Stimulated activated naive B cell treated with anti-CD40 and anti-IgM and Interleukin-4, amounts not matched to agents 10 μg/mL and 1 μg/mL and 100 μg/mL, for 72 hours (primary cell): ENCODE measurements at regions not wholly inside any gene's neighbourhood (a gene's known extent, or its start where the extent isn't known, plus 50 kb on each side); places are given as distances from the start of the nearest gene placed in this dataset.

Experiments
- ATAC-seq, 2 donors: fragments of 150-1000 bp; cut with Tn5 transposase; replicated peaks; 2 replicates each; pipeline ENCODE4 v1.10.0; 2021; ENCODE audit warnings: moderate library complexity in 1 of 2
- DNase-seq: peaks from one replicate; pipeline ENCODE4 v3.0.0; 2021
- H3K27ac Mint-ChIP-seq: one replicate; pipeline ENCODE4 v1.8.0; 2022; ENCODE audit warnings: mild to moderate bottlenecking, mixed read lengths
- H3K27me3 Mint-ChIP-seq, 2 donors: one replicate each; pipeline ENCODE4 v1.8.0; 2022; ENCODE audit warnings: mixed read lengths in 2 of 2
- H3K36me3 Mint-ChIP-seq, 2 donors: one replicate each; pipeline ENCODE4 v1.8.0; 2022; ENCODE audit warnings: mixed read lengths in 2 of 2, mild to moderate bottlenecking in 1 of 2
- H3K4me1 Mint-ChIP-seq, 2 donors: one replicate each; pipeline ENCODE4 v1.8.0; 2022; ENCODE audit warnings: mixed read lengths in 2 of 2, mild to moderate bottlenecking in 1 of 2
- H3K4me3 Mint-ChIP-seq, 2 donors: one replicate each; pipeline ENCODE4 v1.8.0; 2022; ENCODE audit warnings: mild to moderate bottlenecking in 2 of 2, mixed read lengths in 2 of 2, moderate library complexity in 1 of 2
- H3K9me3 Mint-ChIP-seq, 2 donors: one replicate each; pipeline ENCODE4 v1.8.0; 2022; ENCODE audit warnings: mixed read lengths in 2 of 2, mild to moderate bottlenecking in 1 of 2

- ATAC-seq: no peak
- Mint-ChIP-seq H3K27ac (no peak overlapping the region), H3K36me3 (no peaks in the 10 kb centered on the region), H3K4me3 (no peak overlapping the region), H3K9me3 (peaks cover 0 to 2% of the 10 kb centered on the region in 2 donors), H3K4me1 (peaks cover 0 to 6% of the 10 kb centered on the region in 2 donors), H3K27me3 (peaks cover 4 to 8% of the 10 kb centered on the region in 2 donors)
- DNase-seq: no peak
Measured at GRCh38 chr5:172573986-172574870, 66.8 kb upstream of the NEURL1B start.

- H3K9me3 Mint-ChIP-seq: peaks cover 0 to 2% of the 10 kb centered on the region in 2 donors
- no peak overlapping the region for H3K27ac Mint-ChIP-seq
Measured at GRCh38 chr5:172573120-172573882, 67.8 kb upstream of the NEURL1B start.

GRCh38 chr5:172572440-172572839 lies 68.6 kb upstream of the NEURL1B start:
- no peak for ATAC-seq
- Mint-ChIP-seq H3K9me3 (peaks cover 0 to 2% of the 10 kb centered on the region in 2 donors), H3K27ac (no peak overlapping the region), H3K27me3 (peaks cover 3 to 10% of the 10 kb centered on the region in 2 donors), H3K36me3 (no peaks in the 10 kb centered on the region), H3K4me1 (peaks cover 0 to 6% of the 10 kb centered on the region in 2 donors), H3K4me3 (no peak overlapping the region)
- DNase-seq: no peak

More at GRCh38 chr5:172573120-172573882, 67.8 kb upstream of the NEURL1B start:
- H3K27me3 Mint-ChIP-seq: peaks cover 3 to 4% of the 10 kb centered on the region in 2 donors
- H3K36me3 Mint-ChIP-seq: no peaks in the 10 kb centered on the region
- peaks cover 0 to 6% of the 10 kb centered on the region in 2 donors for H3K4me1 Mint-ChIP-seq
- ATAC-seq (no peak), DNase-seq (no peak)
- H3K4me3 Mint-ChIP-seq: no peak overlapping the region

- Mint-ChIP-seq H3K4me1 (peaks cover 0 to 6% of the 10 kb centered on the region in 2 donors), H3K4me3 (no peak overlapping the region), H3K27me3 (peaks cover 3 to 13% of the 10 kb centered on the region in 2 donors)
Measured at GRCh38 chr5:172571892-172572291, 69.2 kb upstream of the NEURL1B start.

GRCh38 chr5:172571413-172571812 lies 69.7 kb upstream of the NEURL1B start:
- Mint-ChIP-seq H3K27me3 (peaks cover 3 to 13% of the 10 kb centered on the region in 2 donors), H3K36me3 (no peaks in the 10 kb centered on the region), H3K9me3 (peaks cover 0 to 2% of the 10 kb centered on the region in 2 donors), H3K4me3 (no peak overlapping the region), H3K4me1 (peaks cover 0 to 6% of the 10 kb centered on the region in 2 donors), H3K27ac (no peak overlapping the region)
- peak; percentile 34 to 53 for ATAC-seq
- no peak for DNase-seq

More at GRCh38 chr5:172571892-172572291, 69.2 kb upstream of the NEURL1B start:
- no peak for ATAC-seq
- no peak overlapping the region for H3K27ac Mint-ChIP-seq
- H3K36me3 Mint-ChIP-seq: no peaks in the 10 kb centered on the region
- peaks cover 0 to 2% of the 10 kb centered on the region in 2 donors for H3K9me3 Mint-ChIP-seq
- DNase-seq: no peak

- no peak for DNase-seq
- peaks cover 0 to 6% of the 10 kb centered on the region in 2 donors for H3K4me1 Mint-ChIP-seq
- no peaks in the 10 kb centered on the region for H3K36me3 Mint-ChIP-seq
- H3K4me3 Mint-ChIP-seq: no peak overlapping the region
- ATAC-seq: no peak
- no peak overlapping the region for H3K27ac Mint-ChIP-seq
- peaks cover 3 to 13% of the 10 kb centered on the region in 2 donors for H3K27me3 Mint-ChIP-seq
- H3K9me3 Mint-ChIP-seq: peaks cover 0 to 2% of the 10 kb centered on the region in 2 donors
Measured at GRCh38 chr5:172570594-172571334, 70.3 kb upstream of the NEURL1B start.

- H3K27me3 Mint-ChIP-seq: peaks cover 3 to 18% of the 10 kb centered on the region in 2 donors
- peaks cover 0 to 6% of the 10 kb centered on the region in 2 donors for H3K4me1 Mint-ChIP-seq
- peaks cover 0 to 2% of the 10 kb centered on the region in 2 donors for H3K9me3 Mint-ChIP-seq
- H3K4me3 Mint-ChIP-seq: no peak overlapping the region
- ATAC-seq (no peak), DNase-seq (no peak)
- H3K36me3 Mint-ChIP-seq: no peaks in the 10 kb centered on the region
- H3K27ac Mint-ChIP-seq: no peak overlapping the region
Measured at GRCh38 chr5:172569861-172570558, 71.1 kb upstream of the NEURL1B start.

- DNase-seq (no peak), ATAC-seq (no peak)
- peaks cover 7 to 25% of the 10 kb centered on the region in 2 donors for H3K27me3 Mint-ChIP-seq
- no peaks in the 10 kb centered on the region for H3K36me3 Mint-ChIP-seq
- no peaks in the 10 kb centered on the region for H3K4me1 Mint-ChIP-seq
- H3K9me3 Mint-ChIP-seq: no peaks in the 10 kb centered on the region
- H3K27ac Mint-ChIP-seq: no peak overlapping the region
- no peak overlapping the region for H3K4me3 Mint-ChIP-seq
Measured at GRCh38 chr5:172568308-172568910, 72.7 kb upstream of the NEURL1B start.

GRCh38 chr5:172567843-172568242 lies 73.2 kb upstream of the NEURL1B start:
- no peak overlapping the region for H3K4me3 Mint-ChIP-seq
- ATAC-seq (no peak), DNase-seq (no peak)
- H3K36me3 Mint-ChIP-seq: no peaks in the 10 kb centered on the region
- peaks cover 11 to 30% of the 10 kb centered on the region in 2 donors for H3K27me3 Mint-ChIP-seq
- H3K27ac Mint-ChIP-seq: no peak overlapping the region
- H3K9me3 Mint-ChIP-seq: no peaks in the 10 kb centered on the region
- H3K4me1 Mint-ChIP-seq: no peaks in the 10 kb centered on the region

- H3K27me3 Mint-ChIP-seq: peaks cover 17 to 35% of the 10 kb centered on the region in 2 donors
- DNase-seq: no peak
- no peak overlapping the region for H3K4me3 Mint-ChIP-seq
- no peak overlapping the region for H3K27ac Mint-ChIP-seq
- no peaks in the 10 kb centered on the region for H3K36me3 Mint-ChIP-seq
- no peaks in the 10 kb centered on the region for H3K4me1 Mint-ChIP-seq
- no peak for ATAC-seq
- H3K9me3 Mint-ChIP-seq: no peaks in the 10 kb centered on the region
Measured at GRCh38 chr5:172567294-172567693, 73.8 kb upstream of the NEURL1B start.

- Mint-ChIP-seq H3K9me3 (no peaks in the 10 kb centered on the region), H3K36me3 (no peaks in the 10 kb centered on the region), H3K27me3 (peaks cover 13 to 31% of the 10 kb centered on the region in 2 donors), H3K4me3 (no peak overlapping the region), H3K27ac (no peak overlapping the region), H3K4me1 (no peaks in the 10 kb centered on the region)
- DNase-seq (no peak), ATAC-seq (no peak)
Measured at GRCh38 chr5:172565931-172566665, 75.0 kb upstream of the NEURL1B start.

GRCh38 chr5:172565455-172565854 lies 75.6 kb upstream of the NEURL1B start:
- Mint-ChIP-seq H3K27ac (no peak overlapping the region), H3K9me3 (no peaks in the 10 kb centered on the region), H3K4me3 (no peak overlapping the region), H3K27me3 (peaks cover 13 to 31% of the 10 kb centered on the region in 2 donors), H3K36me3 (no peaks in the 10 kb centered on the region), H3K4me1 (no peaks in the 10 kb centered on the region)
- ATAC-seq (no peak), DNase-seq (no peak)

- Mint-ChIP-seq H3K9me3 (no peaks in the 10 kb centered on the region), H3K4me3 (no peak overlapping the region), H3K27me3 (peaks cover 13 to 31% of the 10 kb centered on the region in 2 donors), H3K27ac (no peak overlapping the region), H3K36me3 (no peaks in the 10 kb centered on the region), H3K4me1 (no peaks in the 10 kb centered on the region)
- DNase-seq (no peak), ATAC-seq (no peak)
Measured at GRCh38 chr5:172564883-172565282, 76.2 kb upstream of the NEURL1B start.
